Neural cell (in vitro differentiated cells): ENCODE measurements at regions not wholly inside any gene's neighbourhood (a gene's known extent, or its start where the extent isn't known, plus 50 kb on each side); places are given as distances from the start of the nearest gene placed in this dataset.

Experiments
- H2AFZ ChIP-seq: fragments of 200-600, 300-800 bp; sonication (generic), shearing (Covaris generic); 2 replicates; pipeline ENCODE4 v1.6.0; 2014; ENCODE audit warnings: low read depth, mild to moderate bottlenecking, antibody characterized with exemption, low read length, moderate library complexity
- H3F3A ChIP-seq: fragments of 200-600 bp; shearing (Covaris generic); 2 replicates; pipeline ENCODE4 v1.6.1; 2016; ENCODE audit warnings: mild to moderate bottlenecking, moderate library complexity, mixed read lengths, antibody characterized with exemption, low read length; ENCODE audit not compliant: insufficient read depth, poor library complexity, severe bottlenecking
- H3K27ac ChIP-seq: fragments of 200-600, 300-800 bp; sonication (generic), shearing (Covaris generic); 2 replicates; pipeline ENCODE4 v1.5.1; 2014; ENCODE audit warnings: mild to moderate bottlenecking, low read length, moderate library complexity
- H3K27me3 ChIP-seq: fragments of 300-800, 200-600 bp; sonication (generic), shearing (Covaris generic); 2 replicates; pipeline ENCODE4 v1.6.0; 2014; ENCODE audit warnings: mild to moderate bottlenecking, low read depth, low read length, moderate library complexity; ENCODE audit not compliant: insufficient read depth
- H3K36me3 ChIP-seq: fragments of 300-800, 200-600 bp; sonication (generic), shearing (Covaris generic); 2 replicates; pipeline ENCODE4 v1.5.1; 2014; ENCODE audit warnings: mild to moderate bottlenecking, antibody characterized with exemption, low read length, moderate library complexity; ENCODE audit not compliant: insufficient read depth
- H3K4me2 ChIP-seq: fragments of 300-800, 200-600 bp; sonication (generic), shearing (Covaris generic); 2 replicates; pipeline ENCODE4 v1.6.0; 2014; ENCODE audit warnings: mild to moderate bottlenecking, low read length
- H3K4me3 ChIP-seq: fragments of 300-800, 200-600 bp; sonication (generic), shearing (Covaris generic); 2 replicates; pipeline ENCODE4 v1.5.1; 2014; ENCODE audit warnings: mild to moderate bottlenecking, low read length, moderate library complexity
- H3K79me2 ChIP-seq: fragments of 200-600 bp; shearing (Covaris generic); replicated peaks from 2 replicates; pipeline ENCODE4 v1.6.0; 2014; ENCODE audit warnings: mild to moderate bottlenecking, low read length, moderate library complexity; ENCODE audit not compliant: insufficient read depth
- H3K9ac ChIP-seq: fragments of 300-800, 200-600 bp; sonication (generic), shearing (Covaris generic); 2 replicates; pipeline ENCODE4 v1.6.1; 2016; ENCODE audit warnings: mild to moderate bottlenecking, low read length, mixed read lengths
- H3K9me2 ChIP-seq: fragments of 200-600 bp; shearing (Covaris generic); 2 replicates; pipeline ENCODE4 v1.6.1; 2016; ENCODE audit warnings: mild to moderate bottlenecking, low read length, mixed read lengths; ENCODE audit not compliant: insufficient read depth
- H3K9me3 ChIP-seq: fragments of 200-600, 300-800 bp; sonication (generic), shearing (Covaris generic); 2 replicates; pipeline ENCODE4 v1.6.1; 2016; ENCODE audit warnings: mild to moderate bottlenecking, mixed run types, low read length, moderate library complexity, mixed read lengths
- H4K20me1 ChIP-seq: fragments of 200-600 bp; shearing (Covaris generic); 2 replicates; pipeline ENCODE4 v1.6.1; 2016; ENCODE audit warnings: mild to moderate bottlenecking, mixed run types; ENCODE audit not compliant: insufficient read depth
- CTCF ChIP-seq: fragments of 450-650 bp; IDR thresholded peaks from 2 replicates; pipeline ENCODE4 v1.5.1; 2014; ENCODE audit warnings: antibody characterized with exemption, mild to moderate bottlenecking, moderate library complexity; ENCODE audit not compliant: poor library complexity, severe bottlenecking
- EP300 ChIP-seq: fragments of 450-650 bp; conservative IDR thresholded peaks from 2 replicates; pipeline ENCODE4 v1.6.1; 2014; ENCODE audit warnings: antibody characterized with exemption, mild to moderate bottlenecking, moderate library complexity; ENCODE audit not compliant: poor library complexity, severe bottlenecking
- EZH2 ChIP-seq: fragments of 200-600, 300-800 bp; shearing (Covaris generic), sonication (generic); IDR thresholded peaks from 2 replicates; pipeline ENCODE4 v1.6.1; 2014; ENCODE audit warnings: antibody characterized with exemption, low read length, borderline replicate concordance, mild to moderate bottlenecking; ENCODE audit not compliant: insufficient read depth, poor library complexity, severe bottlenecking
- MXI1 ChIP-seq: fragments of 450-650 bp; conservative IDR thresholded peaks from 2 replicates; pipeline ENCODE4 v1.6.1; 2014; ENCODE audit warnings: antibody characterized with exemption, mild to moderate bottlenecking; ENCODE audit not compliant: poor library complexity, severe bottlenecking
- POLR2AphosphoS5 ChIP-seq: IDR thresholded peaks from 2 replicates; pipeline ENCODE4 v1.6.1; 2012
- RAD21 ChIP-seq: fragments of 450-650 bp; conservative IDR thresholded peaks from 2 replicates; pipeline ENCODE4 v1.6.1; 2014; ENCODE audit warnings: antibody characterized with exemption, mild to moderate bottlenecking, moderate library complexity
- REST ChIP-seq: IDR thresholded peaks from 2 replicates; pipeline ENCODE4 v1.6.1; 2012; ENCODE audit warnings: borderline replicate concordance
- SMC3 ChIP-seq: fragments of 450-650 bp; conservative IDR thresholded peaks from 2 replicates; pipeline ENCODE4 v1.6.1; 2014; ENCODE audit warnings: antibody characterized with exemption, mild to moderate bottlenecking, moderate library complexity; ENCODE audit not compliant: poor library complexity
- TAF1 ChIP-seq: IDR thresholded peaks from 2 replicates; pipeline ENCODE4 v1.6.1; 2012; ENCODE audit warnings: low read depth

- TF ChIP-seq EP300 (no peak), POLR2AphosphoS5 (no peak), MXI1 (no peak)
- Histone ChIP-seq H3K79me2 (no peaks in the 10 kb centered on the region), H3K27me3 (no peaks in the 10 kb centered on the region), H3K27ac (no peak overlapping the region), H3K36me3 (no peaks in the 10 kb centered on the region), H3K9ac (no peak overlapping the region), H3K9me3 (no peaks in the 10 kb centered on the region), H3K4me2 (no peak overlapping the region), H3K4me3 (no peak overlapping the region), H4K20me1 (no peaks in the 10 kb centered on the region), H3F3A (no peaks in the 10 kb centered on the region), H2AFZ (no peak overlapping the region), H3K9me2 (no peaks in the 10 kb centered on the region)
Measured at GRCh38 chr5:127203818-127204217, 86.8 kb upstream of the MEGF10 start.

- Histone ChIP-seq H3K9ac (no peak overlapping the region), H4K20me1 (no peaks in the 10 kb centered on the region), H3K9me2 (no peaks in the 10 kb centered on the region), H3K9me3 (no peaks in the 10 kb centered on the region), H3K27ac (no peak overlapping the region), H2AFZ (no peak overlapping the region), H3K4me2 (no peak overlapping the region), H3K27me3 (no peaks in the 10 kb centered on the region), H3K4me3 (no peak overlapping the region), H3F3A (no peaks in the 10 kb centered on the region), H3K79me2 (no peaks in the 10 kb centered on the region), H3K36me3 (no peaks in the 10 kb centered on the region)
- no peak for TF ChIP-seq CTCF
Measured at GRCh38 chr5:127205147-127205546, 85.4 kb upstream of the MEGF10 start.

GRCh38 chr5:127206320-127207113 is 84.1 kb upstream of the MEGF10 start:
- Histone ChIP-seq H3K27me3 (no peaks in the 10 kb centered on the region), H3K9me3 (no peaks in the 10 kb centered on the region), H3F3A (no peaks in the 10 kb centered on the region), H3K4me2 (no peak overlapping the region), H3K36me3 (no peaks in the 10 kb centered on the region), H3K9ac (no peak overlapping the region), H3K4me3 (no peak overlapping the region), H2AFZ (no peak overlapping the region), H4K20me1 (no peaks in the 10 kb centered on the region), H3K9me2 (no peaks in the 10 kb centered on the region), H3K79me2 (no peaks in the 10 kb centered on the region), H3K27ac (no peak overlapping the region)
- no peak for TF ChIP-seq TAF1
- no peak for TF ChIP-seq CTCF
- no peak for TF ChIP-seq EP300
- no peak for TF ChIP-seq EZH2
- no peak for TF ChIP-seq REST
- TF ChIP-seq SMC3 = no peak
- no peak for TF ChIP-seq RAD21
- no peak for TF ChIP-seq POLR2AphosphoS5
